HG03520 (cell line): ENCODE measurements at regions not wholly inside any gene's neighbourhood (a gene's known extent, or its start where the extent isn't known, plus 50 kb on each side); places are given as distances from the start of the nearest gene placed in this dataset.

Source experiments
- ATAC-seq: cut with Tn5 transposase; IDR thresholded peaks from one replicate; pipeline ENCODE4 v1.9.1; 2021; ENCODE audit warnings: mild to moderate bottlenecking, moderate library complexity; ENCODE audit not compliant: unreplicated experiment

DNA sequence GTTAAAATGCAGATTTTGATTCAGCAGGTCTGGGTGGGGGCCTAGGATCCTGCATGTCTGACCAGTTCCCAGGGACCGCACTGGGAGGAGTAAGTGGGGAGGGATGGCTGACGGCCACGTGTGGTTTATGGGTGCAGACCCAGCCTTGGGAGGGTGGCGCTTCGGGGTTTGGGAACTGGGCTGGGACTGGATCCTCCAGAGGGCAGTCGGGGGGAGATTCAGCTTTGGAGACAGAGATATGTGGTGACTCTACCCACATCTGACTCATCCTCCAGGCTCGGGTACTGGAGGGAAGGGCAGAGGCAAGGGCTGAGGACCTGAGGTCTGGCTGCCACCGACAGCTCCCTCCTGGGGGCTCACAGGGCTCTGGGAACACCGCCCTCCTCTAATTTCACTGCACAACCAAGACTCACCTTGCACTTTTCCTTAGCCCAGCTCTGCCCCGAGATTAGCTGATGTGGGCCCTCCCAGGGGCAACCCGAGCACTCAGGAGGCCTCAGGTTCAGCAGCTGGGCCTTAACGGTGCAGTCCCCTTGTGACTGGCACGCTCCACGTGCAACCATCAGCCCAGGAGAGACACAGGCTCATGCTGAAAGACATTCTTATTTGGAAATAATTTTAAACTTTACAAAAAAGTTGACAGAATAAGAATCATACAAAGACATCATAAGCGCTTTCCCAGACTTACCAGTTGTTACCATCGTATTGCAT is 172.8 kb upstream of the PMEPA1 start:
- no peak for ATAC-seq

DNA sequence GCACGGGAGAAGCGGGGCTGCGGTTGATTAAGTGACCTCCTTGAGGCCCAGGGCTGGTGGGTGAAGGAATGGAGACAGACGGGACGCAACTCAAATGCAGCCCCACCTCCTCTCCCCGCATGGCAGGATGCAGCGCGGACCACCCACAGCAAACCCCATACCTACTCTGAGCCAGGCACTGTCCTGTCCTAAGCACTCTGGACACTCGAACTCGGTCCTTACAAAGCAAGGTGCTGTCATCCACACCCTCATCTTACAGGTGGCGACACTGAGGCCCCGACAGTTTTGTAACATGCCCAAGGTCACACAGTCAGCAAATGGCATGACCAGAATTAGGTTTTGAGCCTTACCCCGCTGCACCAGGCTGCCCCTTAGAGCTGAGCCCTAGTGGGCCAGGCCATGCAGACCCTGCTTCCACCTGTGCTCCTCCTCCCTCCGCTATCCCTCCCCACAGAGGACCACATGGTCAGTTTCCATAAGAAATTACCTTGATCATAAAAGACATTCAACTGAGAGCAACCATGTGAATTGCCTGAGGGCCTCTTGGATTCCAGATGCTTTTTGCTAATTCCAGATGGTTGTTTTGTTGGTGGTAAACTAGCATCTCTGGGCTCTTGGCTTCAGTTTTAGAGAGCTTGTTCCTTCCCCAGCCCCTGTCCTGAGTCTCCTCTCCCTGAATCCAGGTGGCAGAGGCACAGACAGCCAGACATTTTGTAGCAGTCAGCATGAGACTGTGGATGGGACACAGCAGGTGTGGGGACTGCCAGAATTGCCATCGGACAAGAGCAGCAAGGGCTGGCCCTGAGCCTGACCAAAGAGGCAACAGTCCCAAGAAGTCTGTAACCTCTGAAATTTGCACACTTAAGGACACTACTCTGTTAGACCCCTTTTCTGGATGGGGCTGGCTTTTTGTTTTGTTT is 171.9 kb upstream of the PMEPA1 start:
- ATAC-seq, result no peak

DNA sequence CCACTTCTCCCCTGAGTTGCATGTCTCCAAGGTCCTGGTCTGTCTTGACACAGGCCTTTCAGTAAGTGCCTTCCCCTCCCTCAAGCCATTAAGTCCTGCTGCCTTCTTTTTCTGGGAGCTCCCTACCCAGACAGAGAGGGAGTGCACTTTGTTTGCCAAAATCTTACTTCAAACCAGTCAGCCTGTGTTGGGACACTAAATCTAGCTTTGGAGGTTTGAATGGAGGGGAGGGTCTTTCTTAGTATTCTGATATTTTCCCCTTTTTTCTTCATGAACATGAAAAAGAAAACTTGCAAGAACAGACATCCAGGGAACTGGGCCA is 170.7 kb upstream of the PMEPA1 start:
- no peak for ATAC-seq

DNA sequence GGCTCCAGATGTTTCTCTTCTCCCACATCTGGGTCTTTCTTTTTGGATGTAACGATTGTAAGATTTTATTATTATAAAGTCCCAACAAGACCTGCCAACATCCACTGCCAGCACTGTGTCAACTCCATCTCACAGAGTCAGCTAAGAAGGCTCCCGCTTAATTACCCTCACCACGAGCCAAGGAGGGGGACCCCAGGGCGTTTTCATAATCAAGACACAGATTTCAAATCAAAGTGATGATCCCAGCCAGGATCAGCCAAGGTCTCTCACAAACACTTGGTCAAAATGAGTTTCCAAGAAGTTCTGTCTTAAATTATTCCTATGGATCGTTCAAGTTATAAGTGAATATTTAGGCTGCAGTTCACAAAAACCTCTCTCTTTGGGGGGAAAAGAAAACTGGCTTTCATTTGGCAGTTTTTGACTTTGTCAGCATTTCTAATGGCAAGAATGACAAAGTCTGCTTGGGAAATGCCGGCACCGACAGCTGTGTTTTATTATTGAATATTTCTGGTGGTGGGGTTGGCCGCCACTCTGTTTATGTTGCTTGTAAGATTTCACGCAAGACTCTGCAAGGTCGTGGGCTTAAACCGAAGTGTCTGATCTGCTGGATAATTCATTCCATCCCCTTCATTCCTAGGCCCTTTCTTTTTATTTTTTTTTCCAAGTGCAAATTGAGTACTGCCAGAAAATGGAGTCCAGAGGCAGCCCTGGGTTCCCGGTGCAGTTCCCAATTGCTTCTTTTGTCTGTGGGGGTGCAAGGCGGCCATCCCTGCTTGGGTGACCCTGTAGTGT is 170.2 kb upstream of the PMEPA1 start:
- ATAC-seq, result no peak

- ATAC-seq, result no peak
Observed at GRCh38 chr20:57879437-57879778, 169.6 kb upstream of the PMEPA1 start.

- no peak for ATAC-seq
Observed at GRCh38 chr20:57878786-57879424, 169.1 kb upstream of the PMEPA1 start.

DNA sequence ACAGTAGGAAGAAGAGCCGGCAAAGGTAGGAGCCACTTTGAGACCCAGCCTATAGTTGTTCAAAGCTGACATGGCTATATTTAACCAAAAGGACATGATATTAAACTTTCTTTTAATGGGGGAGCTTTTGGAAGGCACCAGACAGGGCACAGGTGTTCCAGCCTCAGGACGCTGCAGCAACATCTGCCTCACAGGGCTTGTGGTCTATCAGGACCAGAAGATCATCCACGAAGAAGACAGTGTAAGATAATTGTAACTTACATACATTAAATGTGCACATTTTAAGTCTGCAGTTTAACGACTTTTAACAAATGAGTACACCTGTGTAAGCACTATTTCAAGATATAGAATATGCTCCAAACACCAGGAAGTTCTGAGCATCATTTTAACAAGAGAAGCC is 168.2 kb upstream of the PMEPA1 start:
- no peak for ATAC-seq

DNA sequence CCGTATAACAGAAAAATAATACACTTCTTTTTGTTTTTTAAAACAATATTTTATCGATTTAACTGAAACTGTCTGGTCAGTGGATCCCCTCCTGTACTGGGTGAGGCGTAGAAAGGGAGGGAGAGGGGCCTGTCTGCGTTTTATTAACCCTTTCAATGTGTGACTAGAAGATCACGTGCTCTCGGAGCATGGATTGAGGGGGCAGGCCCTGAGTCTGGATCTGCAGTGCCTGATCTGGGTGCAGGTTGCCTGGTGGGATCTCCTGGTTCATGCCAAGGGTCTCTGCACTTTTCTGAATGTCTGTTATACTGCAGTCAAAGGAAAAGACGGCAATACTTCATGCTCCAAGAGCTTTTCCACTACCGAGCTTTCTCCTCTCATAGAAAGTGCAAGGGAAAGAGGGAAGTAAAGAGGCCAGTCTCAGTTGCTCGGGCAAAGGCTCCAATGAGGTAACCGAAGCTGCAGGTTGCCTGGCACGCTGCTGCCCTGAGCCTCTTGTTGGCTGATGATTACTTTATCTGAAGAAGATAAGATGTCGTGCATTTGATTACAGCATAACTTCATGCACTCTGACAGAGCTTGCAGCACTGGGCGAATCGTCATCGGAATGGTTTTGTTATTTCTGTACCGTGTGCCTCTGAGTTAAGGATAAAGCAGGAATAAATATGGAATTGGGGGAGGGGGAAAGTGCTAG is 167.5 kb upstream of the PMEPA1 start:
- ATAC-seq, result no peak

DNA sequence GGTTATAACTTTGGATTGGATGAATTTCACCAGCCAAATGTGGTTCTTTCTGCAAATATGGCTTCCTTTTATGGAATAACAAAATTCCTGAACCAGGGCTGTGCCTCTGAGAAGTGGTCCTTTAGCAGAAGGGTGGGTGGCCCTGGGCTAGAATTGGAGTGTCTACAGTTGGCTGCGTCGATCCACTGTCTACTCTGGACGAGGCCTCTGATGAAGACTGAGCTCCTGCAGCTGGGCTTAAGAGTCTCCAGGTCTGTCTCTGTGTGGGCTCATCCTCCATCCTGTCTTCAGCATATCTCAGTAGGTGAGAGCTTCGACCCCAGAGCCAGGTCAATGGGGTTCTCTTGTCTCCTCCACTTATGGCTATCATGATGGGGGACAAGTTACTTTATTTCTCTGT is 166.3 kb upstream of the PMEPA1 start:
- no peak for ATAC-seq

DNA sequence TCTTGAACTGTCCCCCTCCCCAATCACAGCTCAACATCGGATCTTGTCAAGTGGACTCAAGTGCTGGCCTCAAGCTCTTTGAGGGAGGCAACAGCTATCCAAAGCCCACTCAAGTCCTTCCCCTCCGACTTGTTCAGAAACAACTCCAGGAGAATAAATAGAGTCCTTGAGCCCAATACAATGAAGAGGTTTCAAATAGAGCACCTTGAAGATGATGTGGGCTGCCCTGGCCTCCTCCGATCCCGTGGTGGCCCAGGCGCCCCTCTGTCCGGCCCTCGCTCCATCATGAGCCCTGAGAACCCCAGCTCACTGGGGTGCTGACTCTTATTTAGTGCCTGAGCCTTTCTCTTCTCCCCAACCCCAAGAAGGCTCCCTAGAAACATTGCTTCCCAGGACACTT is 164.3 kb upstream of the PMEPA1 start:
- no peak for ATAC-seq

DNA sequence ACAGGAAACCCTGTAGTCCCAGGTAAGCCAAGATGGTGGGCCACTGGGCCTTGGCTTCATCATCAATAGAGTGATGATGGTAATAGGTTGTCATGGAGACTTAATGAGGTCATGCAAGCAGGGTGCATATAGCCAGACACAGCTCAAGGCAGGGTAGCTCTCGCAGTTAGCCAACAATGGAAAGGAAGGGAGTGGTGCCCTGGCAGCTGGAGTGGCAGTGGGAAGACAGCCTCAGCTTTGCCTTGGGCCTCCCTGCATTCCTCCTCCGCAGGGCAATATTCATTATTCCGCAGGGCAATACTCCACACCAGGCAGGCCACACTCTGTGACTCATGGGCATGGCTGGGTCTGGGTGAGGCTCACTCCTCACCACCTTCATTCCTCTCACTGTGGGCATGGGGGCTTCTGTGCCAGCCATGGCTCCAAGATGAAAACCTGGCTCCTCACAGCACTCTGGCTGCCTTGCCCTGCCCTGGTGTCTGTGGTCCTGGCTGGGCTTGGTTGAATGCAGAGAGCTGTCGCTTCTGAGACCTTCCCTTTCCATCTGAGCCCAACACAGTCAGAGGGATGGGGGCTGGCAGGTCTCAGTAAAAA is 163.1 kb upstream of the PMEPA1 start:
- ATAC-seq, result no peak

DNA sequence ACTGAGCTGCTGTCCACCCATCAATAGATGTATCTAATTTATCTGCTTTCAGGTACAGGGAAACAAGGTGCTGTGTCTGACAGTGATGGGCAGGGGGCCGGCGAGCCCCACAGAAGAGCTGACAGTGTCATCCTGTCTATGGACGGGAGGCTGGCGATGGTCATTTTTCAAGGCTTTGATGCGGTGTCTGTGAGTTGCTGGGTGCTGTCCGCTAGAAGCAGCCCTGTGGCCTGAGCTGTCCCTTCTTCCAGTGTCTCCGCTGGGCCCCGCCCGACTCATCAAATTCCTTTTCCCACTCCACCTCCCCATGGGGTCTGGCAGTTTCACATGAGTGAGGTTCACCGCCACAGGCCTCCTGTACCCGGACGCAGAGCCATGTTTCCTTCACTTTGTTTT is 161.4 kb upstream of the PMEPA1 start:
- no peak for ATAC-seq

DNA sequence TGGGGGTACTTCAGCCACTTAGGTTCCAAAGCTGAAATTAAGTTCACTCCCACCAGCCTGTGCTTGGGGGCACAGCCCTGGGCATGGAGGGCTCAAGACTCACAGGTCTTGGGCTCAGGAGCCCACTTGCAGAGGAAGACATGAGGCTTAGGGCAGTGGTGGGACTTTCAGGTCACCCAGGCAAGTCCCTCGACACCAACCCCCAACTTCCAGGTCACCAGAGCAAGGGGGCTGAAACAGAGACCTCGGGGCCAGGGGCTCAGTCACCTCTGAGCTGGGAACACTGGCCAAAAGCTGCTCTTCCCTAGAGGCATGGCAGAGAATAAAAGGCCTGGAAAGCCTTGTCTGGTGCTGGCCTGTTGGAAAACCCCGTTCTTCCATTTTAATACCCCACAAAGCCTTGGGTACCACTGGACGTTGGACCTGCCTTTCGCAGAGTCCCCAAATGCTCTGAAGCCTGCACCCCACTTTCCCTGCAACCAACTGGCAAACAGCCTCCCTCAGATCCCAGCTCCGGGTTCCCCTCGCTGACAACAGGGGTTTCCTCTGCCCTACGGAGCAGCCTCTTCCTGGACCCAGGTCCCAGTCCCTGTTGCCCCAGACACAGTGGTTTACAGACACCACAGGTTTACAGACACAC is 160.9 kb upstream of the PMEPA1 start:
- ATAC-seq, result no peak

- ATAC-seq, result no peak
Observed at GRCh38 chr20:57869951-57870315, 160.1 kb upstream of the PMEPA1 start.

GRCh38 chr20:57869291-57869950 is 159.6 kb upstream of the PMEPA1 start:
- ATAC-seq, result no peak

DNA sequence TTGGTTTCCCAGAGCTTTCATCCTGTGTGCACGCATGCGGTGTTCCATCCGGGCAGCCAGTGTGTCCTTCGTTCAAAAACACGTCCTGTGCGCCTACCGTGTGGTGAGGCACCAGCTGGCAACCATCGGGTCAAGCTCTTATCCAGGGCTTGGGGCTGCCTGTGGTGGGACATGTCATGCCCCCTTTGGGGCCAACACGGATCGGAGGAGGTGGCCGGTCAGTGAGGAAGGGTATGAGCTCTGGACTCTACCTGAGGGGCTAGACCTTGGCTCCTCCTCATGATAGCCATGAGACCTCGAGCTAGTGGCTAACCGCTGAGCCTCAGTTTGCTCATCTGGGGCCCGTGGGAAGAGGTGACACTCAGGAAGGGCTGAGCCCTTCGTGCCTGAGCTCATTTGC is 158.5 kb upstream of the PMEPA1 start:
- ATAC-seq, result no peak

DNA sequence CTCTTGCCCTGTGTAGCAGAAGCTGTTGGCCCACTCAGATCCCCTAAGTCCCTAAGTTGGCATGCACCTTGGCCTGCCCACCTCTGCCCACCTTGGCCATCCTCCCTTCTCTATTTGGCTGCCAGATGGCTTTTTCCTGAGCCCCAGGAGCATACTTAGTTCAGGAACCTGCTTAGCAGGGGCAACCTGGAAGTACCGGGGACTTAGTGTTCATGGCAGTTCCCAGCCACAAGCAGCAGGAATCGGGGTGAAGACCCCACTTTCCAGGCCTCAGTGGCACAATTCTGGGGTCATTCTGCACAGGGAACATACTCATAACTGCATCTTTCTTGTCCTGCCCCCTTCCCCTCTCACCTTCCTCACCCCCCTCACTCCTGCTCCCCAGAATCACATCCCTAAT is 158.0 kb upstream of the PMEPA1 start:
- ATAC-seq, result no peak

DNA sequence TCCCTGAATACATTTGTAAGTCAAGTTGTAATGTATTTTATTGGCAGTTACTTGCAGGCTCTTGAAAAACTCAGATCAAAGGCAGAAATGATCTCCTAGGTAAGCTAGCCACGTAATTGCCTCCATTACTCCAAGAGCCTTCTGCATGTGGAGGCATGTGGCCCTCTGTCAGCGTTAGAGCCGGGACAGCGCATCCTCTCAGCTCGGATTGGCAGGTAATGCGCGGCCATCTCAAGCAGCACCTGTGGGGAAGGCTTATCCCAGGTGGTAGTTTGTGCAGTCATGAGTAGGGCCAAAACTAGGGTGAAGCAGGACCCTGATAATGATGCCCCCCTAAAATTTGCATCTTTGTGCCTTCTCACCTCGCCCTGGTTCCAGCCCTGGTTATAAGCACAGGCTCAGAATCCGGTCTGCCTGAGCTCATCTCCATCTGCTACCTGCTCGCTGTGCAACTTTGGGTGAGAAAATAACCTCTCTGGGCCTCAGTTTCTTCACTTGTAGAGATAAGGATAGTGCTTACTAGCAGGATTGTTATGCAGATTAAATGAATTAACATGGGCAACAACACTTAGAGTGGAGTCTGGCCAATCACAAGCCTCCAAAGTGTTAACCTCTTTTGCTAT is 157.5 kb upstream of the PMEPA1 start:
- no peak for ATAC-seq
